Naive thymus-derived CD4-positive, alpha-beta T cell (primary cell): ENCODE measurements at regions not wholly inside any gene's neighbourhood (a gene's known extent, or its start where the extent isn't known, plus 50 kb on each side); places are given as distances from the start of the nearest gene placed in this dataset.

Experiments used
- ATAC-seq: fragments of 150-1000 bp; cut with Tn5 transposase; 2 replicates; pipeline ENCODE4 v1.10.0; 2021; ENCODE audit warnings: mild to moderate bottlenecking, moderate library complexity
- CTCF ChIA-PET: fragments of 350-600 bp; sonication (Branson Sonifier 250); formaldehyde crosslinking; loops from one replicate; lab custom pipeline; 2021; ENCODE audit warnings: antibody characterized with exemption; lab: Charles Lee
- POLR2A ChIA-PET: fragments of 350-600 bp; sonication (Branson Sonifier 250); formaldehyde crosslinking; loops from one replicate; lab custom pipeline; 2021; ENCODE audit warnings: antibody characterized with exemption, inconsistent platforms; lab: Charles Lee
- DNase-seq, 9 donors: peaks; one replicate each; pipeline versions ENCODE4 v3.0.0 to v3.0.0-alpha.2; 2020 to 2022; ENCODE audit warnings: mixed read lengths in 1 of 9
- H3K27ac ChIP-seq: one replicate; pipeline ENCODE4 v1.7.0; 2013; ENCODE audit warnings: mild to moderate bottlenecking, low read depth, low read length, moderate library complexity
- H3K27me3 ChIP-seq, 2 donors: one replicate each; pipeline ENCODE4 v1.7.0; 2013; ENCODE audit warnings: low read length in 2 of 2, mild to moderate bottlenecking in 2 of 2, moderate library complexity in 2 of 2; ENCODE audit not compliant: control insufficient read depth in 2 of 2, insufficient read depth in 2 of 2
- H3K36me3 ChIP-seq, 3 experiments: 1 replicate in 2 of 3; 2 replicates in 1 of 3; pipeline ENCODE4 v1.7.0; 2013; ENCODE audit warnings: low read length in 3 of 3, mild to moderate bottlenecking in 3 of 3, moderate library complexity in 1 of 3; ENCODE audit not compliant: insufficient read depth in 3 of 3, control insufficient read depth in 2 of 3
- H3K4me1 ChIP-seq, 2 donors: one replicate each; pipeline ENCODE4 v1.7.0; 2013; ENCODE audit warnings: low read length in 2 of 2, mild to moderate bottlenecking in 2 of 2, moderate library complexity in 1 of 2; ENCODE audit not compliant: control insufficient read depth in 2 of 2, insufficient read depth in 2 of 2
- H3K4me3 ChIP-seq: 2 replicates; pipeline ENCODE4 v1.7.0; 2013; ENCODE audit warnings: mild to moderate bottlenecking, low read length
- H3K9me3 ChIP-seq, 3 experiments: 1 replicate in 2 of 3; 2 replicates in 1 of 3; pipeline ENCODE4 v1.7.0; 2013; ENCODE audit warnings: low read length in 3 of 3; ENCODE audit not compliant: control insufficient read depth in 2 of 3
- H3K27ac Mint-ChIP-seq, 9 donors: one replicate each; pipeline ENCODE4 v1.8.0; 2020 to 2022; ENCODE audit warnings: mixed read lengths in 9 of 9, mild to moderate bottlenecking in 8 of 9, moderate library complexity in 5 of 9, inconsistent platforms in 2 of 9
- H3K27me3 Mint-ChIP-seq, 5 donors: one replicate each; pipeline ENCODE4 v1.8.0; 2021 to 2022; ENCODE audit warnings: mixed read lengths in 5 of 5, mild to moderate bottlenecking in 1 of 5
- H3K36me3 Mint-ChIP-seq, 5 donors: one replicate each; pipeline ENCODE4 v1.8.0; 2020 to 2022; ENCODE audit warnings: mixed read lengths in 5 of 5, mild to moderate bottlenecking in 3 of 5, inconsistent platforms in 1 of 5
- H3K4me1 Mint-ChIP-seq, 7 donors: one replicate each; pipeline ENCODE4 v1.8.0; 2020 to 2022; ENCODE audit warnings: mixed read lengths in 7 of 7, mild to moderate bottlenecking in 3 of 7, inconsistent platforms in 1 of 7
- H3K4me3 Mint-ChIP-seq, 10 donors: one replicate each; pipeline ENCODE4 v1.8.0; 2020 to 2022; ENCODE audit warnings: mild to moderate bottlenecking in 10 of 10, mixed read lengths in 10 of 10, moderate library complexity in 6 of 10, inconsistent platforms in 2 of 10
- H3K9me3 Mint-ChIP-seq, 11 donors: one replicate each; pipeline ENCODE4 v1.8.0; 2020 to 2022; ENCODE audit warnings: mixed read lengths in 11 of 11, mild to moderate bottlenecking in 4 of 11, inconsistent platforms in 1 of 11, moderate library complexity in 1 of 11
- intact Hi-C, 2 donors: fragments of 100-400 bp; cut with micrococcal nuclease; formaldehyde crosslinking; loops; one replicate each; pipeline ENCODE4 v1.15.1; 2023

DNA sequence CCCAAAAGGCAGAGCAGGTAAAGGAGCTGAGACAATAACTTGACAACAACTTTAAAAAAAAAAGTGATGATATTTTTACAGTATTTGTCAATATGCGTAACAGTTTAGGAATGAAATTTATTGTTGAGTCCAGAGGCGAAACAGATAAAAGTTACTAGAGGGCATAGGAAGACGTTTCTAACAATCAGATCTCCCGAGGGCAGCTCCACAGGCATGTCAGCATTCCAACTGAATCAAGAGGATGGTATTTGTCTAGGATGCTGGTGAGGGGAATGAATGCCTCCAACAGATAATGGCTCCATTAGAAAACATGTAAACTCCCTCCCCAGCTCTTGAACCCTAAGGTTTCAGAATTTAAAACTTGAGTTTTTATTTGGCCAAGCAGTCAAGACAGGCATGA lies 733.9 kb upstream of the SORCS1 start:
- Histone ChIP-seq H3K4me1 (no peaks in the 10 kb centered on the region), H3K27me3 (no peaks in the 10 kb centered on the region), H3K36me3 (no peaks in the 10 kb centered on the region), H3K27ac (no peak overlapping the region), H3K9me3 (no peaks in the 10 kb centered on the region), H3K4me3 (no peak overlapping the region)
- Mint-ChIP-seq H3K27ac (no peak overlapping the region), H3K4me1 (no peaks in the 10 kb centered on the region), H3K9me3 (peaks cover 0 to 17% (median 5%) of the 10 kb centered on the region in 11 donors), H3K27me3 (no peaks in the 10 kb centered on the region), H3K4me3 (no peak overlapping the region), H3K36me3 (no peaks in the 10 kb centered on the region)
- POLR2A ChIA-PET, result no interaction called here
- CTCF ChIA-PET, result no interaction called here
- ATAC-seq, result no peak
- intact Hi-C loops, result no loop called here
- no peak for DNase-seq

DNA sequence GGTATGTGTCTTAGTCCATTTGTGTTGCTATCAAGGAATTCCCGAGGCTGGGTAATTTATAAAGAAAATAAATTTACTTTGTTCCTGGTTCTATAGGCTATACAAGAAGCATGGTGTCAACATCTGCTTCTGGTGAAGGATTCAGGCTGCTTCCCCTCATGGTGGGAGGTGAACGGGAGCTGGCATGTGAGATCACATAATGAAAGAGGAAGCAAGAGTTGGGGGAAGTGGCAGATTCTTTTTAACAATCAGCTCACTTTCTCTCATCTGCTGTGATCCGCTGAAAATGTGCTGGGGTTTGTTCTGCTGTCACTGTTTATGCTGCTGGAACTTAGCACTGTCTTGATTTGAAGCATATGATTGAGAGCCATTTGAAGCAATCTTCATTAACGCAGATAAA lies 730.0 kb upstream of the SORCS1 start:
- no peak for ATAC-seq
- ChIA-PET POLR2A (no interaction called here), CTCF (no interaction called here)
- Mint-ChIP-seq H3K4me3 (no peak overlapping the region), H3K9me3 (peaks cover 0 to 17% (median 2%) of the 10 kb centered on the region in 11 donors), H3K27ac (no peak overlapping the region), H3K27me3 (no peaks in the 10 kb centered on the region), H3K4me1 (no peaks in the 10 kb centered on the region), H3K36me3 (no peaks in the 10 kb centered on the region)
- H3K4me3 ChIP-seq, result no peak overlapping the region
- H3K9me3 ChIP-seq, result no peaks in the 10 kb centered on the region
- H3K27me3 ChIP-seq, result no peaks in the 10 kb centered on the region
- no peak for DNase-seq
- H3K27ac ChIP-seq, result no peak overlapping the region
- no peaks in the 10 kb centered on the region for H3K36me3 ChIP-seq
- intact Hi-C loops, result no loop called here
- H3K4me1 ChIP-seq, result no peaks in the 10 kb centered on the region

DNA sequence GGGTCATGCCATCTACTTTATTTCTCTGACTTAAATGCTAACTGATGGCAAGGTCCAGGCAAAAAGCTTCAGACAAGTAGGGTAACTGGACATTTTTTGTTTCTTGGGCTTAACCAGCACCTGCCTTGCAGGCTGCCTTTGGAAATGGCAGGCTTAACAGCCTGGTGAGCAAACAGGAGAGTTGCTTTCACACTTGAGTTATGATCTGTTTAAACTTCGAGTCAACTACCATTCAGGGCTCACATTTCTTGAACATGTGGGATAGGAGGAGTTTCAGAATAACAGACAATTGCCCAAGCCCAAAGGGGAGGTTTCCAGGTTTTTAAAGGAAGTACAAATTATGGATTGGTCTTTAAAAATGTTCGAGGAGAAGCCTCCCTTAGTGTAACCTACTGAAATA lies 724.6 kb upstream of the SORCS1 start:
- no peak for ATAC-seq
- H3K4me3 ChIP-seq, result no peak overlapping the region
- Mint-ChIP-seq H3K9me3 (peaks cover 0 to 21% (median 6%) of the 10 kb centered on the region in 11 donors), H3K4me1 (no peaks in the 10 kb centered on the region), H3K27me3 (no peaks in the 10 kb centered on the region), H3K27ac (no peak overlapping the region), H3K4me3 (no peak overlapping the region), H3K36me3 (no peaks in the 10 kb centered on the region)
- DNase-seq, result no peak
- H3K9me3 ChIP-seq, result no peaks in the 10 kb centered on the region
- ChIA-PET CTCF (no interaction called here), POLR2A (no interaction called here)
- no peaks in the 10 kb centered on the region for H3K4me1 ChIP-seq
- no peaks in the 10 kb centered on the region for H3K27me3 ChIP-seq
- H3K27ac ChIP-seq, result no peak overlapping the region
- H3K36me3 ChIP-seq, result no peaks in the 10 kb centered on the region
- intact Hi-C loops, result no loop called here

DNA sequence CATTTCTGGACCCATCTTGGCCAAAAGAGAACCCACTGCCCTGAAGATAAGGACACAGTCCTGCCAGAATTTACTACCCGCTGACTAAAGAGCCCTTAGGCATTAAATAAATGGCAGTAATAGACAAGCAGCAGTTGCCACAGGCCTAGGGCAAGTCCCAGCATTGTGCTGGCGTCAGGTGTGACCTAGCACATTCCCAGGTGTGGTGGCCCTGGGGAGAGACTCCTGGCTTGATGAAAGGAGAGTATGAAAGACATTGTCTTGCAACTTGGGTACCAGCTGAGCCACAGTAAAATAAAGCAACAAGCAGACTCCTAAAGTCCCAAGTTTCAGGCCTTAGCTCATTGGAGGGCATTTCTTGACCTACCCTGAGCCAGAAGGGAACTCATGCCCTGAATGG lies 715.7 kb upstream of the SORCS1 start:
- ATAC-seq, result no peak
- Histone ChIP-seq H3K9me3 (peaks cover 0 to 6% (median 0%) of the 10 kb centered on the region in 3 experiments), H3K4me1 (no peaks in the 10 kb centered on the region), H3K27me3 (no peaks in the 10 kb centered on the region), H3K4me3 (no peak overlapping the region), H3K27ac (no peak overlapping the region), H3K36me3 (no peaks in the 10 kb centered on the region)
- Mint-ChIP-seq H3K4me3 (no peak overlapping the region), H3K36me3 (peaks cover 0 to 5% (median 0%) of the 10 kb centered on the region in 5 donors), H3K27ac (no peak overlapping the region), H3K4me1 (no peaks in the 10 kb centered on the region), H3K9me3 (peaks cover 6 to 41% (median 21%) of the 10 kb centered on the region in 11 donors), H3K27me3 (no peaks in the 10 kb centered on the region)
- intact Hi-C loops, result no loop called here
- ChIA-PET CTCF (no interaction called here), POLR2A (no interaction called here)
- DNase-seq, result no peak

DNA sequence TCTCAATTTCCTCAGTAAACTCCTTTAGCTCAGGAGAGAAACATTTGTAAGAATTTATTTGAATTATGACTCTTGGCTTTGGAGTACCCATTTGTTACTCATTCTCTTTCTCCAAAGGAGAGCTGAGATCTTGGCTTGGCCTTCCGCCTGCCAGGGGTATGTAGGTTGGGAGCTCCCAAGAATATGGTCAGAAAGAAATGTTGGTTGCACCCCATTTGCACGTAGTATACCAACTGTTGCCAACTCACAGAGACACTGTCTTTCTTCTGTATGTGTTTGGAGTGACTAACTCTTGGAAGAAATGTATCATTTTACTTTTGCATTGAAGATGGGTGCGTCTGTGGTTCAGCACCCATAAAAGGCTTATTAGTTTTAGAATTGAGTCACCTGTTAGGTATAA lies 708.5 kb upstream of the SORCS1 start:
- POLR2A ChIA-PET, result no interaction called here
- ATAC-seq (no peak), DNase-seq (no peak)
- Mint-ChIP-seq H3K9me3 (peaks cover 2 to 18% (median 5%) of the 10 kb centered on the region in 11 donors), H3K4me3 (no peak overlapping the region), H3K27ac (no peak overlapping the region), H3K4me1 (no peaks in the 10 kb centered on the region), H3K27me3 (no peaks in the 10 kb centered on the region), H3K36me3 (no peaks in the 10 kb centered on the region)
- intact Hi-C loops, result no loop called here
- H3K9me3 ChIP-seq, result no peaks in the 10 kb centered on the region
- CTCF ChIA-PET, result no interaction called here
- no peaks in the 10 kb centered on the region for H3K4me1 ChIP-seq
- H3K4me3 ChIP-seq, result no peak overlapping the region
- no peaks in the 10 kb centered on the region for H3K36me3 ChIP-seq
- H3K27ac ChIP-seq, result no peak overlapping the region
- no peaks in the 10 kb centered on the region for H3K27me3 ChIP-seq

DNA sequence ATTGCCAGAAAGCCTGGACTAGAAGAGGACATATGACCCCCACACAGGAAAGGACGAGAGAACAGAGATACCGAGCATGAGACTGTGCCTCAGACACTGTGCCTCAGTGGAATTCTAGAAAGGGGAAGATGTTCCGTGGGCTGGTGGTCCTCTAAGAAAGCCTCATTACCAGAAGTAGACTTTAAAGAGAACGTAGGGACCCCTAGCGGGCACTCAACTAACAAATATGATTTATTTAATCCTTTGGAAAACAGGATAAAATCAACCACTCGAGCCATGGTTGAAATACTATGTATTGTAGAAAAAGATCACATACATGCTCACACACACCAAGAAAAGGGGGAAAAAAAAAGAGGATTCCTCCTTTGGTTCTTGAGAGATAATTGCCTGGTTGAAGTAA lies 701.2 kb upstream of the SORCS1 start:
- no peaks in the 10 kb centered on the region for H3K36me3 Mint-ChIP-seq
- intact Hi-C loops, result no loop called here
- H3K4me1 ChIP-seq, result no peaks in the 10 kb centered on the region
- H3K4me1 Mint-ChIP-seq, result no peaks in the 10 kb centered on the region
- H3K9me3 ChIP-seq, result no peaks in the 10 kb centered on the region
- ChIA-PET CTCF (no interaction called here), POLR2A (no interaction called here)
- no peaks in the 10 kb centered on the region for H3K27me3 Mint-ChIP-seq
- no peak overlapping the region for H3K27ac ChIP-seq
- H3K4me3 Mint-ChIP-seq, result no peak overlapping the region
- H3K4me3 ChIP-seq, result no peak overlapping the region
- no peaks in the 10 kb centered on the region for H3K27me3 ChIP-seq
- ATAC-seq (no peak), DNase-seq (no peak)
- peaks cover 0 to 5% (median 0%) of the 10 kb centered on the region in 11 donors for H3K9me3 Mint-ChIP-seq
- no peaks in the 10 kb centered on the region for H3K36me3 ChIP-seq
- H3K27ac Mint-ChIP-seq, result no peak overlapping the region

DNA sequence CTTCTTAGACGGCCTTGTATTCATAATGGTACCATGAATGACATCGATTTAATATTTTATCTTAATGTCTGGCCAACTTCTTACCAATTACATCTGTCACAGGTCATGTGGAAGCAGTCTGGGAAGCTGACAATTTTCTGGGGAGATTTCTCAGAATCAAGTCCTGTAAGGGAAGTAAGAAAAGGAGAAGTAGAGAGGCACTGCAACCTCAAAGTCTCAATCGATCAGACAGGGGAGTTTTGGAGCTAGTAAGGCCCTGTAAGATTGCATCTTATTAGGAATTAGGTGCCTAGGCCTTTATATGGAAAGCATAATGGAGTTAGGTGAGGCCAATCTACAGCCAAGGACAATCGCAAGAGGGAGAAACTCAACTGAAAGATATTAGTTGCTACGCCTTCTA lies 694.6 kb upstream of the SORCS1 start:
- no peak overlapping the region for H3K4me3 Mint-ChIP-seq
- no peak overlapping the region for H3K4me3 ChIP-seq
- ATAC-seq, result no peak
- ChIA-PET CTCF (no interaction called here), POLR2A (no interaction called here)
- H3K4me1 Mint-ChIP-seq, result no peaks in the 10 kb centered on the region
- DNase-seq, result no peak
- H3K27me3 ChIP-seq, result no peaks in the 10 kb centered on the region
- no peaks in the 10 kb centered on the region for H3K36me3 Mint-ChIP-seq
- H3K9me3 Mint-ChIP-seq, result peaks cover 0 to 7% (median 3%) of the 10 kb centered on the region in 11 donors
- no peaks in the 10 kb centered on the region for H3K4me1 ChIP-seq
- H3K27me3 Mint-ChIP-seq, result no peaks in the 10 kb centered on the region
- H3K9me3 ChIP-seq, result no peaks in the 10 kb centered on the region
- H3K36me3 ChIP-seq, result no peaks in the 10 kb centered on the region
- no peak overlapping the region for H3K27ac ChIP-seq
- H3K27ac Mint-ChIP-seq, result no peak overlapping the region
- intact Hi-C loops, result no loop called here
